ENCODE measurements at regions not wholly inside any gene's neighbourhood (a gene's known extent, or its start where the extent isn't known, plus 50 kb on each side); places are given as distances from the start of the nearest gene placed in this dataset.
"Not testable (repeated sequence)": the region's sequence is repeated elsewhere in the genome, so short reads cannot be mapped to it uniquely, and the experiment has no call there.

DNA sequence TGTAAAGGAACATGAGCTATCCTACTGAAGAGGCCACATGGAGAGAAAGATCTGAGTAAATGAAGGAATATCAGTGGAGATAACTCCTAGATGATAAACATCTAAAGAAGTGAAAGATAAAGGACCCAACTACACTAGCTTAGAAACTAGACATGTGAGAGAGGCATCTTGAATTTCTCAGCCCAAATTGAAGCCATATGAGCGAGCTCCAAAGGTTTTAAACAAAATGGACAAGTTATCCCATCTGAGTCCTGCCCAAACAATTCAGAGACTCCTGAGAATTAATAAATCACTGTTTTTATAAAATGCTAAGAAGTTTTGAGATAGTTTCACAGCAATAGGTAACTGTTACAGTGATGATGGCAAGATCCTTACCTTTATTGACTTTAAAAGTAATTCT, 438.9 kb downstream of the NAV3 start:
- no peak for DNase-seq

DNA sequence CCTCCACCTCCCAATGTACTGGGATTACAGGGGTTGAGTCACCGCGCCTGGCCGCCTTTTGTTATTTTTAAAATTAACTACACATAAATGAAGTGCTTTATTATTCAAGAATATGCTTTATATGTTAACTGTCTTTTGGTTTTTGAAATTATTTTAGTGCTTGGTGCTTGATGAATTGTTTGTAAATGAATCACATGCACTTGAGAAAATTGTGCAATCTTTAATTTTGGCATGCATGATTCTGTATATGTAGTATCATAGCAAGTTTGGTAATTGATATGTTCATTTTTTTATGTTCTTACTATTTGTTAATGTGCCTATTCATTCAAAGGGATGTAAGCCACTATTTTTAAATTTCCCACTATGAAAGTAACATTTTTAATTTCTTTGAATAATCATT, 440.9 kb downstream of the NAV3 start:
- DNase-seq: no peak

DNA sequence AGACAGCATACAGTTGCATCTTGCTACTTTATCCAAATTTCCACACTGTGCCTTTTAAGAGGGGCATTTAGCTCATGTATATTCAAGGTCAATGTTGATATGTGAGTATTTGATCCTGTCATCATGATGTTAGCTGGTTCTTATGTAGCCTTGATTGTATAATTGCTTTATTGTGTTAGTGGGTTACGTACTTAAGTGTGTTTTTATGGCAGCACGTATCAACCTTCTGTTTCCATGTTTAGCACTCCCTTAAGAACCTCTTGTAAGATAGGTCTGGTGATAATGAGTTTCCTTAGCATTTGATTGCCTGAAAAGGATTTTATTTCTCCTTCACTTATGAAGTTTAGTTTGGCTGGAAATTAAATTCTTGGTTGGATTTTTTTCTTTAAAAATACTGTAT, 445.2 kb downstream of the NAV3 start:
- DNase-seq: no peak

DNA sequence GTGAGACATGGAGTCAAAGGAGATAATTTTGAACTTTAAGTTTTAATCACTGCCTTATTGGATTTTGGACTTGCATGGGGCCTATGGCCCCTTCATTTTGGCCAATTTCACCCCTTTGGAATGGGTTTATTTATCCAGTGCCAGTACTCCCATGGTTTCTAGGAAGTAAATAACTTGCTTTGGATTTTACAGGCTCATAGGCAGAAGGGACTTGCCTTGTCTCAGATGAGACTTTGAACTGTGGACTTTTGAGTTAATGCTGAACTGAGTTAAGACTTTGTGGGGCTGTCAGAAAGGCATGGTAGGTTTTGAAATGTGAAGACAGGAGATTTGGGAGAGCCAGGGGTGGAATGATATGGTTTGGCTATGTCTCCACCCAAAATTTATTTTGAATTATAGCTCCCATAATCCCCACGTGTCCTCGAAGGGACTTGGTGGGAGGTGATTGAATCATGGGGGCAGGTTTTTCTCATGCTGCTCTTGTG, 448.1 kb downstream of the NAV3 start:
- DNase-seq: no peak

DNA sequence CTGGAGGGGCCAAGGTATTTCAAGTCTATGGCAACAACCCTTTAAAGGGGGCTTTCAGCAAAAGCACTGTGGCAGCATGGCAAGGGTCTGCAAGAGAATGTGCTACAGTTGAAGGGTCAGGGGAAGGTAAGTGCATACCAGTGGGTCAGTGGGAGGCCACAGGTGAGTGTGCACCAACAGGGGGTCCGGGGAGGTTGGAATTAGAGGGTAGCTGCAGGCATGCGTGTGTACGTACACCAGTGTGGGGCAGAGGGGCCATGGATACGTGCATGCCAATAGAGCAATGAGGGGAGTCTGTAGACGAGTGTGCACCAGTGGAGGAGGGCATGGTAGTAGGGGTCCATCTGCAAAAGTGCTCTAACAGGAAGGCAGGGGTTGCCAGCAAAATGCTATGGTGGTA, 448.9 kb downstream of the NAV3 start:
- DNase-seq: no peak

DNA sequence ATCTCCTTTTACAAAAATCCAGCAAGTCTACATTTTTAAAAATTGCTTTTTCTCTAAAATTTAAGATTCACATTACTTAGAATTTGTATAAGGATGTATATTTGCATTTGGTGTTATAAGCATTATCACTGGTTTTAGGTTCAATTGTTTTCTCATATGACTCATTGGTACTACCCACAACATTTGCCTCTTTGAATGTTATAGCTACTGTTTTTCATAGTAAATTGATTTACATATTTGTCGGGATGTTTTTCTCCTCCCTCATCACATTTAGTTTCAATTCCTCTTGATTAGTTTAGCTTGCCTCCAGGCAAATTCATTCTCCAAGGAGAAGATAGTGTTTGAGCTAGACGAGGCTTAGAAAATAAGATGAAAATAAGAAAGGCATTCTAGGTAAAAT, 450.4 kb downstream of the NAV3 start:
- not testable (repeated sequence) for DNase-seq

DNA sequence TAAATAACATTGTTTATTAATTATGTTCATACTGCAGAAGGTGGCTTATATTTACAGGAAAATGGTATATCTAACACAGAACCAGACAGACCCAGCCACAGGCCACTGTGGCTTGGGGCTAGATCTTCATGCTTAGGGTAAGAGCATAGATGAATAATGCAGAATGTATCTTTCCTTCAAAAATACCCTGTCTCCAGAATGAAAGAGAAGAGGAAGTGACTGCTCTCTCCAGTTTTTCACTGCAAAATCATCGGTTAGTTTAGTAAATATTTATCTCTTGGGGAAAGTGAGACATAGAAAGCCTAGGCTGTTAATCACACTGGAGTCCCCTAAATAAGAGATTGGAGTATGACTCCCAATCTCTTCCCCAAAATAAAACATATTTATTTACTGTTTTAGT, 453.7 kb downstream of the NAV3 start:
- DNase-seq: no peak

DNA sequence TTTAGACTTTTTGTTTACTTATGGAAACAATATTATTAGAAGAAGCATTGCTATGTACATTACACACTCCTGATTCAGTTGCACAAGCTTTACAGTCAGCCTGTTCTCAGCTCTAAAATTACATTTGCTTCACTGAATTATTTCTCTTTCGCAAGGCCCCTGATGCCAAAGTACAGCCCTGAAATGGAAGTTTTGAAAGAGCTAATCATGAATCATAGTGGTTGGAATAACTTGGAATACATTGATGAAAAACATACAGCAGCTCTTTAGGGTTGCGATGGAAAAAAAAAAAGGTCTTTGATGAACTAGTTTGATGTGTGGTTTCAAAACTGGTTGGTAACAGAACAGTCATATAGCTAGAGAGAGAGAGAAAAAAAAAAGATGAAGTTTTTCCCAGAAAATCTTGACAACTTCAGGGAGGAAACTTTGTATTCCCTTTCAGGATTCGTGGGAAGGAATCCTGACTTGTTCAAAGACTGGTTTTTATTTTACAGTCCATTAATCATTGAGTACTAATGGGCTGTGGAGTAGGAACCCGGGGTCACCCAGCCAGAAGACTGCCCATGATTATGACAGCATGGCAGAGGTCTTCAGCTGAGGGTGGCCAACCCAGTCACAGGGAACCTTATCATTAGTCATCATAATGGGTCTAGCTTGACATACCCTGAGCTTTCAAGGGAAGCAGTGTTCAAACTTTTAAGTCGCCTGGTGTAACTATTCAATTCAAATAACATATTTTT, 460.1 kb downstream of the NAV3 start:
- DNase-seq: no peak

DNA sequence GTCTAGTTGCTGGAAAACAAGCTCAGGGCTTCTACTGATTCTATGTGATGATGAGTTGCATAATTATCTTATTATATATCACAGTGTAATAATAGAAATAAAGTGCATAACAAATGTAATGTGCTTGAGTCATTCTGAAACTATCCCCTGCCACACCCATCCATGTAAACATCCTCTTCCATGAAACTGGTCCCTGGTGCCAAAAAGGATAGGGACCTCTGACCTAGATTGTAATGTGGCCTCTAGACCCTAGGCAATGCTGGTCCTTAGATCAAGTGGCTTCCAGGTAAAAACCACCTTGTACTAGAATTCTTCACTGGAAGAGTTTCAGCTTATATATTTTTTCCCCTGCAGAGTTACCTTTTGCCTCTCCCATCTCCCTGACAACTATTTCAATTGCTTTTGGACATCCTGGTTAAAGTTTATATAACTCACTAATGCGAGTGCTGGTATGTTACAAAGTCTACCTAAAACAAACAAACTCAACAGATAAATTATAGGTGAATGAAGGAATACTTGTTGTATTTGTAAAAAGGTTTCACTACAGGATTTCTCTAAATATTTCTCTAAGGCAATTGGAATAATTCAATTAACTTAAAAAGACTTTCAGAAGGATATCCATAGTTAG, 462.5 kb downstream of the NAV3 start:
- no peak for DNase-seq

DNA sequence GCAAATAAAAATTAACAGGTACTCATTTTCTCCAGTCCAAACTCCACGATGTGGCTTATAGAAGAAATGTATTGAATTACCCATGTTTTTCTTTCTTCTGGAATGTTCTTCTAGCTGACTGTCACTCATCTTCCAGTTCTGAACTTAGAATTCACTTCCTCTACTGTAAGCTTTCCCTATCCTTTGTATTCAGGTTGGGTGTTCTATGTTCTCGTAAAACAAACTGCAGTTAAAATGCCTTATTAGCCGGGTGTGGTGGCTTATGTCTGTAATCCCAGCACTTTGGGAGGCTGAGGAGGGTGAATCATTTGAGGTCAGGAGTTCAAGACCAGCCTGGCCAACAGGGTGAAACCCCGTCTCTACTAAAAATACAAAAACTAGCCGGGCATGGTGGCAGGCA, 470.6 kb downstream of the NAV3 start:
- not testable (repeated sequence) for DNase-seq

DNA sequence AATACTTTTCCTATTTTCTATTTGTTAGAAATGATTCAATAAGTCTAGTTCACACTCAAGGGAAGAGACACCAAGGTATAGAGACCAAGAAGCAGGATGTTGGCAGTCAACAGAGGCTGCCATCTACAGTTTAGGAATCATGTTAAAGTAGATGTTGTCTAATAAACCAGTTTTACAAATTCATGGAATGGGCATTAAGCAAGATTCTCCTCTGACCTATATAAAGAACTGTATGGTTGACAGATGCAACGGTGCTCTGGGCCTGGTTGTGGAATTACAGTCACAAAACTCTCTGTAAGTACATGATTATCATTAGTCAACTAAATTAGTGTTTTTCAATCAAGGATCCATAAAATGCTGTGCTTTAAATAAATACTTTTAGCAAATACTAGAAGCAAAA, 475.1 kb downstream of the NAV3 start:
- no peak for DNase-seq

DNA sequence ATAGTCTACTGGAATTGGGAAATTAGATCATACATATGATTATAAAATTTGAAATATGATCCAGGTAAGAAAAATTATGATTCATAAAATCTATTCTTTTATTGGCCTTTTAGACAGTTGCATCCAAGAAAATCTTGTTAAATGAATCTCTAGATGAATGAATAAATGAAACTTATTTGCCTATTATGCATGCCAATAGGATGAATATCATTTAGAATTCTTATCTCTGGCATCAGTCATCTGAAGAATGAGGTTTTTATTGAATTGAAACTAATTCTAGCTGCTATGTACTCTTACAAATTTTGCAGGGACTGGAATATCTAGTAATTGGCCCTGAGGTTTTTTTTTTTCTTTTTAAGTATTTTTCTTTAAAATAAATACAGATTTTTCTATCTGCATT, 475.5 kb downstream of the NAV3 start:
- DNase-seq: no peak

DNA sequence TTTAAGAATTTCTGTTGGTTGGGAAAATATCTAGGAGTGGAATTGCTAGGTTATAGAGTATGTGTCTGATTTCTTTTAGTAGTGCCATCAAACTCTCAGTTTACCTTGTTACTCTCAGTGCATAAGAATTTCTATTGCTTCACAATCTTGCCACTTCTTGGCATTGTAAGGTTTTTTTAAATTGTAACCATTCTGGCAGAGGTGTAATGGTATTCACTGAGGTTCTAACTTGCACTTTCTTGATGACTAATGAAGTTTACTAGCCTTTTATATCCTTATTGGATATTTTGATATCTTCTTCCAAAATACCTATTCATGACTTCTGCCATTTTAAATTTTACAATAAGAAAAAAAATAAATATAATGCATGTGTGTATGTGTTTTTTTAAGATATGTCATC, 478.0 kb downstream of the NAV3 start:
- no peak for DNase-seq

DNA sequence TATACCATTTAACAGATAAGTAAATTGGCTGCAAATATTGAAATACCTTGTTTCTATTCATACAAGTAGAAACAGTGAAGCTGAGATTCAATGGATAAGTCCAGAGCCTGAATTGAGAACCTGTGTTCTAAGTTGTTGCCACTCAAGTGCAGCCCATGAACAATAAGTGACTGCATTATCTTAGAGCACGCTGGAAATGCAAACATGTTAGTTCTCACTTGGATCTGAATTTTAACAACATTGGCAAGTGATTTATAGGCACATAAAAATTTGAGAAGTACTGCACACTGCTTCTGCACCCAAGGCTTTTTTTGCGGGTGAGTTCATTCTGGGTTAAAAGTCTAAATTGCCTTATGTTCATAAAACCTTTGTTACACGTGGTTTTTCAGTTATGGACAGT, 484.3 kb downstream of the NAV3 start:
- DNase-seq: no peak

DNA sequence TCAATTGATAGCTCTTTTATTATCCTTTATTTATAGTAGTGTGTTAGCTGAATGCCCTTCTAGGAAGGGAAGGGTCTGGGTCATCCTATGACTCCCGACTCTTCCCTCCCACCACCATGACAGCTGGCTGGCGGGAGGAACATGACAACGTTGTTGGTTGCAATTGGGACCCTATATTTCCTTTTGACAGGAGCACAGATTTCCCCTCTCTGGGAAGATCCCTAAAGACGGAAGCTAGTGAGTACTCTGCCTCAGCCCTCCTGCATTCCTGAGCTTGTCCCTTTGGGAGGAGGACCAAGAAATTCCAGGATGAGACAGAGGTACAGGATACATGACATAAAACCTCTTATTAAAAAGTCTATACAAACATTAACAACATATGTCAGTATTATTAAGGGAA, 485.4 kb downstream of the NAV3 start:
- no peak for DNase-seq

DNA sequence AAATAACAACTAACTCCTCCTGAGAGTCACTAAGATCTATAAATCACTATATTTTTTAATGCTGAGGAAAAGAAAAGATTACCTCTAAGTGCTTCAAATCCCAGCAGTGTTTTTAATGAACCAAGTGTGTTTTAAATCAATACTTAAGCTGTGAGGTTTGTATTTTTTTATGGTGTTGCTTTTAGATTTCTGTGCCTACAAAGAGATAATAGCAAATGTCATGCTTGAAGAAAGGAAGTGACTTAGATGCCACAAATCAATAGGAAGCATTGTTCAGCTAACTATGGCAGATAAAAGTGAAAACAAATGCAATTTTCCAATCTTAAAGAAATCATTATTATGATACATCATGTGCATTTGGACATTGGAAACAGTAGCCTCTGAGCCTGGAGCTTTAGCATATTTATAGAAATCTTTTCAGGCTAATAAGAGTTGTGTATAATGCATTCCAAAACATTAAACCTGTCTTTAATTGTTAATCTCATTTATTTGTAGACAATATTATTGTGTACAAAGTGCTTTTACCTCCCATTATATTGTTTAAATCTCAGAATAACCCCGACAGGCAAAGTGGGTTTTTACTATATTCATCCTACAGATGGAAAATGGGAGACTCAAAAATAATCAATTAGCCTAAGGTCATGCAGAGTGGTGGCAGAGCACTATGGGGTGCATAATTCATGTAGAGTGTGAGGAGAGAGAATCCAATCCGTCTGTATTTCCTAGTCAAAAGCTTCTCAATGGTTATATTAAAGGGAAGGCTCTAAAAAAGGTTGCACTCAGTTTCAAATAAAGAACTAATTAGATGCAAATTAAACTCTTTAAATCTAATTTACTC, 486.2 kb downstream of the NAV3 start:
- no peak for DNase-seq

DNA sequence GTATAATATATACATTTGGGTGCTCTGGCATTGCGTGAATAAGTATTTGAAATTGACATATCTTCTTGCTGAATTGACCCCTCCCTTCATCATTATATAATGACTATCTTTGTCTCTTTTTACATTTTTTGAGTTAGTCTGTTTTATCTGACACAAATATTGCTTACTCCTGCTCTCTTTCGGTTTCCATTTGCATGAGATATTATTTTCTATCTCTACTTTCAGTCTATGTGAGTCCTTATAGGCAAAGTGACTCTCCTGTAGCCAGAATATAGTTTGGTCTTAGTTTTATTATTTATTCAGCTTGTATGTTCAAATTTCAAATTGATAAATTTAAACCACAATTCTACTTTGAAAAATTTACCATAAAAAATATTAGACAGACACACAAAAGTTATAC, 491.0 kb downstream of the NAV3 start:
- no peak for DNase-seq

DNA sequence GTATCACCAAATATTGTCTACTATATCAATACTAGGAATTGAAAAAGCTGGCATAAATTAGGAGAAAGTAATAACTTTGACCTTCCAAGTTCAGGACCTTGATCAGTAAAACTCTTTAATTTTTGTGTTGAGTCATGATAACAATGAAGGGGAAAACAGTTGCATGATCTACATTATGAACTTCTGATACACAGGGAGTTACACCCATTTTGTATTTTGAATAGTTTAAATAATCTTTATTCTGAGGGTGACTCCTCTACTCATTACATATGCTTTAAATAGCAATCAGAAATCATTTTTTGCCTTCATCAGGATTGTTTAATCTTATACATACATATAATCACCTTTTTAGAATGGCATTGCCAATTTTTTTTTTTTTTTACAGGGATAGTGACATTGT, 492.5 kb downstream of the NAV3 start:
- DNase-seq: no peak

DNA sequence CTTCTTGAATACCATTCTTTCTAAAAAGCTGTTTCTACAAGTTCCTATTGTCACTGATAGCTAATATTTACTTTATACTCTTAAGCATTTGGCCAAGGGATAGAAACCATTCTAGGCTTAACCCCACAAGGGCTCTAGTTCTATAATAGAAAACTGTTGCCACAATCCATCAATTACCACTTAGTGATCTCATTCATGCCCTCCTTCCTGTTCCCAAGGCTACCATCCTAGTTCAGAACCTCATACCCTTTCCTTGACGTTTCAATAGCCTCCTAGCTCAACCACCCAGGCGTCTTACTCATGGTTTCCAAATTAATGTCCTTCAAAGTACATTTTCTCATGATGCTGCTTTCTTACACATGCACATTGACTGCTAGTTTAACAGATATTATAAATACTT, 493.5 kb downstream of the NAV3 start:
- no peak for DNase-seq

DNA sequence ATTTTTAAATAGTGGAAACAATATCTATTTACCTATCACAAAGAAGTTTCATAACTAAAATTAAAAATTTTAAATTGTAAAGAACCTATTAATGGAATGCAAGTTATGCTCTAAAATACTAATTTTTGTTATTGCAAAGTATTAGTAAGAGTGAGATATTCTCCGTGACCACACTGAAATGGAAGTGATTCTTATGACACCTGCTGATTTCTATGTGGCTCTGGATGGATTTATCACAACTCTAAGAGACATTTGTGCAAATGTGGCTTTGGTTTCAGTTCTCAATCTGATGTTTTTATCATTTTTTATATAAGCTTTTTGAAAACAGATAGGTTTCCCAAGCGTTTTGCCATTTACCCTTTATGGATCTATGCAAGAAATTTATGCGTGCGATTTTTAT, 497.8 kb downstream of the NAV3 start:
- no peak for DNase-seq

DNA sequence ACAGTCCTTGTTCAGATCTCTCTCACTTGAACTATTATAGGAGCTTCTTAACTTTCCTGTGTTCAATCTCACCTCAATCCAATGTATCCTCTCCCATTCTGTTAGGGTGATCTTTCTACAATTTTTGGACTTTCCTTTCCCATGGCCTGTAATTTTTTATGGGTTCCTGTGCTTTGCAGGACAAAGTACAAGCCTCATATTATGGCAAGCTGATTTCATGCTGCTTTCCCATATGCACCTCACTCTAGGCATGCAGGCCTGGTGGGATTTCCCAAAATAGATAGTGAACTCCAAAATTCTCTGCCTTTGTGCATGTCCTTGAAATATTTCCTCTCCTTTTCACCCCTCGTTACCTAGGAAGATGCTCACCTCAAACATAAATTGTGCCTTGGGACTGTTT, 499.4 kb downstream of the NAV3 start:
- DNase-seq: no peak

DNA sequence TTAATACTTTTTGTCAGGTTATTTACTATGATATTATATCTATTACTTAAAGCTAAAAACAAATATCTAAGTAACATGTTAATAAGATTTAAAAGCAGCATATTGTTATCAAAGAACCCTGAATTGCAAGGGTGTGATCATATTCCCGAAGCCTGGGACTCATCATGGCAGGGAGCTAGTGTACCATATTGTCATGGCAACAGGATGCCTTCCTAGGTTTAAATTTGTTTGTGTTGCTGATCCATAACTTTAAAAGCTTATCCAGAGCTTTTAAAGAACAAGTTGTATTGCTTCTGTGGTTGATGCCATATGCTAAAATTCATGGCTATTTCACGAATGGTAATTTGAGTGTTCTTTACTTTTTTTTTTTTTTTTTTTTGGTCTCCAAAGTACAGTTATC, 500.5 kb downstream of the NAV3 start:
- DNase-seq: no peak

DNA sequence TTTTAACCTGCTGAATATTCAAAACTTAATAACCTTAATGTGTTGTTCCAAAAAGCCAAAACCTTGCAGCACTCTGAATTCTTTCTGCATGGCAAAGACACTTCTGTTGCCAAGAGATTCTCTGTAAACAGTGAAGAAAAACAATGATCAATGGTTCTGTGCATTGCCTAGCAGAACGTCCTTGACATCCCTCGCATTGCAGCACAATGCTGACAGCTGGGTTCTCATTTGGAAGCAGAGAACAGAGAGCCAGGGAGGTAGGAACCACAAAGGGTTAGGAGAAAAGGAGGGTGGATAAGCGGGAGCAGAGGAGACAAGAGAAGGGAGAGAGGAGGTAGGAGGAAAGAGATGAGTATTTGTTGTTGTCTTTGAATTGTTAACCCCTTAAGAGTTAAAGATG, 501.1 kb downstream of the NAV3 start:
- DNase-seq: no peak
